Renal cortex interstitium (tissue), 11 donors: ENCODE measurements at regions not wholly inside any gene's neighbourhood (a gene's known extent, or its start where the extent isn't known, plus 50 kb on each side); places are given as distances from the start of the nearest gene placed in this dataset.
A peak's percentile ranks its signal among the peaks of the same experiment; 100 is the strongest.

ENCODE experiments used
- DNase-seq, 11 donors: peaks; one replicate each; pipeline ENCODE4 v3.0.0-alpha.2; 2013; ENCODE audit warnings: low read depth in 9 of 11, low spot score in 4 of 11; ENCODE audit errors: extremely low read depth in 1 of 11

DNA sequence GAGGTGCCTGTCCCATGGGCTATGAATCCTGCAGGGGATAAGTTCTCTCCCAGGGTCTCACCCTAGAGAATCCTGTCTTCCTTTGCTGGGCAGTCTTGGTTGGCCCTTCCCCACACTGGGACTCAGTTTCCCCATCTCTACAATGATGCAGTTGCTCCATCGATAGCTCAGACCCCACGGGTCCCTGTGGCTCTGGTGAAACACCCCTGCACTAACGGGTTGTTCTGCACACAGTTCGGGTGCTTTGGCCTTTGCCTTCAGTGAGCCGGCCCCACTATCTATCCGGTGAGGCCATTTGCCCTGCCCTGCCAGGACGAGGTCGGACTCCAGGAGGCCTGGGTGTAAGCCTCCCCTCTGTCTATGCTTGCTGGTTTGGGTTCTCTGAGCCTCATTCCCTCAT is 76.5 kb upstream of the PCBD1 start:
- no peak for DNase-seq

DNA sequence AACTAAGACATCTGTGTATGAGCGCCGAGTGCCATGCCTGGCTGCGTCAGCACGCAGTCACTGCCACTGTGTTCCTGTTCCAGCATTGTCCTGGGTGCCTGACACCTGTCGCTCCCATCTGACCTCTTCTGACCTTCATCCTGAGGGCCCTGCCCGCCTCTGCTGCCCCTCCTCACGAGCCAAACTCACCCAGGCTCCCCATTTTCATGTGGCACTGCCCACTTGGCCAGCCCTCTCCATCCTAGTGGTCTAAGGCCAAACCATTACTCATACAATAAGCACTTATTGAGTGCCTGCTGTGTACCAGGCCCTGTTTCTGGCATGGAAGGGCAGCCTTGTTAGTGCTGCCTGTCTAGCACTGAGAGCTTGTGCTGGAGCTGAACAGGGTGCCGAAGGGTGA is 77.2 kb upstream of the PCBD1 start:
- no peak for DNase-seq

DNA sequence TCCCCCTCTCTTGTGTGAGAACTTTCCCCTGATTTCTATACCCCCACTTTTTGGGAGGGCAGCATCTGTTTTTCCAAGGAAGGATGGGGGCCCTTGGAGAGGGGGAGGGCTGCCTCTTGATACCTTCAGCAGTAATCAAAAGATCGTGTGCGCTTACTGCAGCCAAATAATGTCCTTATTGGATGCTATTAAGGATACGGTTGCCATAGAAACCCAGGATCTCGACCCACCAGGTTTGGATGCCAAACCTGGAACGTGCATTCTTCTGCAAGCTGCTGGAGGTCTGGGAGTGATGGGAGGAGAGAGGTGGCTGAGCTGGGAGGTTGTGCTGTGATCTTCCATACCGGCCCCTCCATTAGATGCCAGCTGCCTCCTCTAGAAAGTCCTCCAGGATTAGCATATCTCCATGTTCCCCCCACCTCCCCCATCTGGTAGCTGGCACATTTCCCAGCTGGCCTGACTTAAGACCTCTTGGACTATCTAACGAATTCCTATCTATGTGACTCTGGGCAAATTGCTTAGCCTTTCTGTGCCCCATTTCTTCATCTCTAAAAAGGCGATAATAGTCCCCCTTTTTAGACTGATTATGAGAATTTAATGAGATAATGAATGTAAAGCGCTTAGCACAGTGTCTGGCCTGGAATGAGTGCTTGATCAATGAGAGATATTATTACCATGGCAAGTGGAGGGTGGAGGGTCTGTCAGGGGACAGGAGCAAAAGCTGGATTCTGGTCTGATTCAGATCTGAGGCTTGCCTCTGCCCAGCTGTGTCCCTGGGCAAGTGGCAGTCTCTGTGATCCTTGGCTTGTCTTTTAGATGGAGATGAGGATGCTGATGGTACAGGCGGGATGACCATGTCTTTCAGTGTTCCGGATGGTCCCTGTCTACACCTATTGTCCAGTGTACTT is 78.5 kb upstream of the PCBD1 start:
- DNase-seq: no peak

DNA sequence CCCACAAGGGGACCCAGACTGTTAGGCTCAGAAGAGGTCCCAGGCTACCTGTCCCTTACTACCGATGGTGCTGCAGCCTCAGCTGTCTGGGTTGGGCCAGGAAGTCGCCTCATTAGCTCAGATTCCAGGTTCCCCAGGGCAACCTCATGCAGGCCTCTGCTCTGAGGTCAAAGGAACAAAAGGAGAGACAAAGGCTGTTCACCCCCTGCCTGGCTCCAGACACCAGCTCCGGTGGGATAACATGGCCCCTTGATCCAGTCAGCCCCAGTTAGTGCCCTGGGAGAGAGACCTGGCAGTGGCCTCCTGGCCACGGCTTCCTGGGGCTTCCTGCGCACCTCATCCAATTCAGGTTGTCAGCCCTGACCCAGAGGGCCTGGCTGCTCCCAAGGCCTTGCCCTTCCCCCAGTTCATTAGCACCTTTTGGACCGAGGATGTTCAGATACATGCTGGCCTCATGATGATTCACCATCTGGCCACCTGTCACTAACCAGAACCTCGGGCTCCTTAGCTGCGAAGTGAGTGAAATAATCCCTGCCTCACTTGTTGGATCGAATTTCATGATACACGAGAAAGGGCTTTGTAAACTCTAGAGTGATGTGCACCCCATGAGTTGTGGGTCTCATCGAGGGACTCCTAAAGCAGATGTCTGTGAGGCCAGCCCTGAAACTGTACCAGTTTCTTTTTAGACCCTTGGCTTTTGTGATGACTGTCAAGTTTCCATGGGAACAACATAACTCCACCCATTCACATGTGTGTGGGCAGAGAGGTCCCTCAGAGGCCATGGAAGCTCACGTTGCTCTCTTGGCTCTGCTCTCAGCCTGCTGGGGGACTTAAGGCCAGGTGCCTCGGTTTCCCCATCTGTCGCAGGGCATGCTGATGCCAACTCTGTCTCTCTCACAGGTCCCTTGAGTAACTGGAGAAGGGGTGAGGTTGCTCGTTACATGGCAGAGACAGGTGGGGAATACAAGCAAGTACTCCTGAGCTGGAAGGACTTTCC is 79.5 kb upstream of the PCBD1 start:
- DNase-seq: peak in 5 of 11 donors; percentile 13 to 48 (median 39)

DNA sequence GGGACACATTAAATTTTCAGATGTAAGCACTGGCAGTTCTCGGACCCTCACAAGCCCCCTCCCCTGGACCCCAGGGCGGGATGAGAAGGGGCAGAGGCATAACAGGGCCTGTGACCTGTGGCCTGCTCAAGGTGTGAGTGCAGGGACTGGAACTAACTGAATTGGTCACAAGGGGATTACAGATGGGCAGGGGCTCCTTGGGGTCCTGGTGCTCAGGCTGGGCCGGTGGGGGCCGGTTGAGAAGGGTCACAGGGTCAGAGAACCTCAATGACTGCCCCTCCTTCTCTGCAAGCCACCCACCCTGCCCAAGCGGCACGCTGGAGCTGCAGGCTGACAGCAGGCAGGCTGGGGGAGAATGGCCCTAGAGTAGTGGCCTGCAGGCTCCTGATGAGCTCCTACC is 80.8 kb upstream of the PCBD1 start:
- DNase-seq: no peak

DNA sequence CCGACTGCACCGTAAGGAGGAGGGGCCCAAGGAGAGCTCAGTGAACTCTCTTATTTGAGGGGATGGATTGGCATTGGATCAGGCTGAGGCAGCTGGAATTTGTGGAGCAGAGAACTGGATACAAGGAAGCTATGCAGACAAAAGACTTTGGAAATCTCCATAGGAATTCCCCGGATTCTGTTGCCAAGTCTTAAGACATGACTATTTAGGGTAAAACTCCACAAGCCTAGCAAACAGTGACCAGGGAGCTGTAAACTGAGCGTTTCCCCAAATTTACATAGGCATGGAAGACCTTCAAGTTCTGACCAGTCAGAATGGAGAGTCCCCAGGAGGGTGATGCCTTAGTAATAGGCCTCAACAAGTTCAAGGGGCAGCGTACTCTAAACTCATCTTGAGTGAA is 82.5 kb upstream of the PCBD1 start:
- no peak for DNase-seq

DNA sequence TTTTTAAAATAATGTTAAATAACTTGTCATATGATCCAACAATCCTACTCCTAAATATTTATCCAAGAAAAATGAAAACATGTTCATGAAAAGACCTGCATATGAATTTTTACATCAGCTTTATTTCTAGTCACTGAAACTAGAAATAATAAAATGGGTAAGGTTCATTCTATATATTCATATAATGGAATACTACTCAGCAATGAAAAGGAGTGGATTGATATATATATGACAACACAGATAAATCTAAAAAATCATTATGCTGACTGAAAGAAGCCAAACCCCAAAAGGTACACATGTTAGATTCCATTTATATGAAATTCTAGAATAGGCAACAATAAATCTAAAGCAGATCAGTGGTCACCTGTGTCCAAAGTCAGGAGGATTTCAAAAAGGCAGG is 84.9 kb upstream of the PCBD1 start:
- no peak for DNase-seq

DNA sequence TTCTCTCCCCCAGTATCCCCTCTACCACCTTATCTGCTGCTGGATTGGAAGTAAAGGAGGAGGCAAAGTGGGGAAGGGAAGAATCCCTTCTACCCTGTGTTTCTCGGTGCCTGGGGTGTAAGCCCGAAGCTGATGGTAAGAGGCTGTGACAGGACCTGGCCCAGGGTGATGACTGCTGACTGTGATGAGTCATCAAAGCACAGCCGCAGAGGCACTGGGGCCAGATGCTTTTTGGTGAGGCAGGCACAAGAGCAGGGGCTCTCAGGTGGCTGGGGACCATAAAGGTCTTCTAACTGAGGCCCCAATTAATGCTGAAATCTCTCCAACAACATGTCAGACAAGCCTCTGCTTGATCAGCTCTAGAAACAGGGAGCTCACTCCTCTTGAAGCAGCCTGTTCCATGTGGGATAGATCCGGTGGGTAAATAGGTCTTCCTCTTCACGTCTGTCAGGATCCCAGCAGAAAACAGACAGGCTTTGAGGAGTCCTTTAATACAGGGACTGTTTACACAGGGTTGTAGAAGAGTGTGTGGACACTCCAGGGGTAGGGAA is 86.1 kb upstream of the PCBD1 start:
- DNase-seq: no peak

DNA sequence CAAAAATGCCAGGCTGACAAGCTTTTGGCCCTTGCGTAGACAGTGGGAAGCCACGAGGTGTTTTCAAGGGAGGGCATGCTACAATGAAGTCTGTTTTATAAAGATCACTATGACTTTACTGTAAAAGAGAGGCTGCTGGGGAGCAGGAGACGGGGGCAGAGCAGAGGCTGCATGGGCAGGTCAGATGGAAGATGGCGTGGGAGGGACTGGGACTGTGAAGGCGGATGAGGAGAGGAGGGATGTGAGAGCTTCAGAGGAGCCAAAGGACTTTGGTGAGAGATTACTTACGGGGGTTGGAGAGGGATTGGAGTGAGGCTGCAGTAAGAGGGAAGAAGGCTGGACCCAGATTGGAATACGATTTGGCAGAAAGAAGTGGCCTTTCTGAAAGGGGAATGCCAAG is 86.6 kb upstream of the PCBD1 start:
- DNase-seq: no peak

DNA sequence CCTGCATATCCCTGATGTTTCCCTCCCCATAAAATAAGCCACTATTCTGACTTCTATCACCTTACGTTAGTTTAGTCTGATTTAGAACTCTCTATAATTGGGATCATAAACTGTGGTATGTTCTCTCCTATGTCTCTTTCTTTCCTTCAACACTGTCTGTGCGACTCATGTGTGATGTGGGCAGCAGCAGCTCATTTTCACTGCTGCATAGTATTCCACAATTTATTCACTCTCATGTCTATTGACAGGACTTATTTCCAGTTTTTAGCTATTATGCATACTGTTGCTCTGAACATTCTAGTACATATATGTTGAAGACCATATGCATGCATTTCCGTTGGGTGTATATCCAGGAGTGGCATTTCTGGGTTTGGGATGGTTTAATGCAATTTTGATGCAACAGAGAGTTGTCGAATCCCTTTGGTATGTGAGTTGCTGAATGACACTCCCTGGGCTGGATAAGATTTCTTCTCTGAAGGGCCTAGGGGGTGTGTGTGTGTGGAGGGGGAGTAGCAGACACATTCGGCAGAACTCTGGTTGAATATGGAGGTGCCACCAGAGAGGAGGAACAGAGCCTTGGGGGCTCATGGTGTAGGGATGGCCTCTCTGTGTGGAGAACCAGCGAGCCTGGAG is 87.8 kb upstream of the PCBD1 start:
- no peak for DNase-seq

DNA sequence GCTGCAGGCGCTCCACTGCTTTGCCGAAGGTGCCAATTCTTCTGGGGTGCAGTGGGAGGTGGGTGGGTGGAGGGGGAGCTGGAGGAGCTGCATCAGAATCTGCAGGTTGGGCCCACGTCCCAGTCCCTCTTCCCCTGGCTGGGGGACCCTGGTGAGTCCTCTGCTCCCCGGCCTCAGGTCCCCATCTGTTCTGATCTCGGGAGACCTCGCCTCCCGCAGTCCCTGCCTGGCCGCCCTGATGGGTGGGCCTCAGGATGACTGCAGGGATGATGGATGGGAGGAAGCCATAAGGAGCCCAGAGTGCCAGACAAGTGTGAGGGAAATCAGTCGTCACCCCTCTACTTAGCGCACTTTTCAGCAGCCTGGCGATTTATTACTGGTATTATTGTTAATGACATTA is 89.3 kb upstream of the PCBD1 start:
- no peak for DNase-seq

DNA sequence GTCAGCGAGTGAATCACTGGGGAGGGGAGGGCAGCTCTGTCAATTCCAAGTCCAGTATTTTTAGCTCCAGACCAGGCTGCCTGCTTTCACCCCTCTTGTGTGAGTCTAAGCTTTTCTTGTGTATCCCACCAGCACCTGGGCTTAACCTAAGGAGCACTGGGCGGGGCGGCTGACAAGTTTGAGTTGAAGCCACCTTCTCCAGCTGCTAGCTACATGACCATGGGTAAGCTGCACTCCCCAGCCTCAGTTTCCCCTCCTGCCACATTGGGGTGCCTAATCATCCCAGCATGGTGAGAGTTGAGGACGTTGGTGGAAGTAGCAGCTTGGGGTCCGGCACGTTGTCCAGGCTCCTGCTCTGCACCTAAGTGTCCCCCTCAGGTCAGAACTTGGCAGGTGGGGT is 89.8 kb upstream of the PCBD1 start:
- DNase-seq: no peak

DNA sequence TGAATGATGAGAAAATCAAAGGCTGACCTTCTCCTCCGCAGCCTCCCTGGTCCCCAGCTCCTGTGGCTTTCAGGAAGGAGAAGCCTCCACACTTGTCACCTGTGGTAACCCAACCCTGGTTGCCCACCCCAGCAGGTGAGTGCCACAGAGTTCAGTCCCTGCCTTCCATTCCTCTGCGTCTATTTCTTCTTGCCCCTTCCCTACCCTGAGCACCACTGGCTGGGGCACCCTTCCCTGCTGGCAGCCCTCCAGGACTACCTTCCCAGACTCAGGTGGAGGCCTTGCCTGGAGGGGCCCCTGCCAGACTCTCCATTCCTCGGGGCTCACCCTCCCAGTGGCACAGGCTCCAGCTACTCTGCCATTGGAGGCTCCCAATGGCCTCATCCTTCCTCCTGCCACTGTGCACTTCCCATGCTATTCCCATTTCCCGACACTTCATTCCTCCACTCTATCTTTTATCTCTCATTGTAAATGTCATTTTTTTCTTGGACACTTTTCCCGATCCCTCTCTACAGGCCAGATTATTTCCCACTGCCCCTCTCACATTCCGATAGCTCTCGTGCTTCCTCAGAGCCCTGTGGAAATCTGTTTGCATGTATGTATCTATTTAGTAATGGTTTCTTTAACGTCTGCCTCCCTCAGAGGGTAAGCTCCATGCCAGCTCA is 90.6 kb upstream of the PCBD1 start:
- DNase-seq: no peak

DNA sequence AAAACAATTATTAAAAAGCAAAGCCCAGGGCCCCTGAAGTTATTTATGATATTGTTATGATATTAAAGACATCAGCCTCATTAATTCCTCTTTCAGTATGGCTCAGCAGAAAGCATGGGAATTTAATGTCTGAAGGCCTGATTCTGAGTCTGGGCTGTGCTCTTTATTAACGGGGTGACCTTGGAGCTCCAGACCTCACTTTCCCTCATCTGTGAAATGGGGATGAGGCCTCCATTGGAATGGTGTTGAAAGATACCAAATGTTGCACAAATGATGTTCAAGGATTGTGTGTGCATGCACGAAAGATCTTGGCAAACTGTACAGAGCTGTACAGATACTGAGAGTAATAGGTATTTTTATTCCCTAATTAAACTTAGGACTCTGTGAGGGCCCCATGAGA is 92.3 kb upstream of the PCBD1 start:
- no peak for DNase-seq

DNA sequence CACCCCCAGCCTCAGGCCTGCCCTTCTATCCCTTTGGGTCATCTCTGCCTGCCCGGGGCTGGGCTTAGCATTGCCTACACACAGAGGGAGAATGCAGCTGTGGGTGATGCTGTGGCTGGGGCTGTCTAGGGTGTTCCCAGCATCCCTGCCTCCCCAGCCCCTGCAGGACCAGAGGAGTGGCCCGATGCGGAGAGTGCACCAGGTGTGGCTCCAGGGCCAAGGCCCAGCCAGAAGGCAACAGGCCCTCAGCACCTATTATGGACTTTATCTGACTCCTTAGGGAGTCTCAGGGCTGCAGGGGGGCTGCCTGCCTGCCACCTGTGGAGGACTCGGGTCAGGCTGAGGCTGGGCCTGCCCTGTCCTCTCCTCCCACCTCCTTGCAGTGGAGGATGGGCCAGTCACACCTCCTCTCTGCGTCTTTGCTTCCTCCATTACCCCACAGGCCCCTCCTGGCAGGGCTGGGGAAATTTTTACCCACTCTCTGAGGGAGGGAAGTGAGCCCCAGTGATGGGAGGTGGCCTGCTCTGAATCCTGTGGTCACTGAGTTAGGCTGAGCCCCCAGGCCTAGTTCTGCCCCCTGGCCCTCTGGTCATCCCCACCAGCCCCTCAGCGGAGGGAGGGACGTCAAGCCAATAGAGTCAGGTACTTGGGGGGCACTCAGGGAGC is 92.9 kb upstream of the PCBD1 start:
- DNase-seq: no peak

DNA sequence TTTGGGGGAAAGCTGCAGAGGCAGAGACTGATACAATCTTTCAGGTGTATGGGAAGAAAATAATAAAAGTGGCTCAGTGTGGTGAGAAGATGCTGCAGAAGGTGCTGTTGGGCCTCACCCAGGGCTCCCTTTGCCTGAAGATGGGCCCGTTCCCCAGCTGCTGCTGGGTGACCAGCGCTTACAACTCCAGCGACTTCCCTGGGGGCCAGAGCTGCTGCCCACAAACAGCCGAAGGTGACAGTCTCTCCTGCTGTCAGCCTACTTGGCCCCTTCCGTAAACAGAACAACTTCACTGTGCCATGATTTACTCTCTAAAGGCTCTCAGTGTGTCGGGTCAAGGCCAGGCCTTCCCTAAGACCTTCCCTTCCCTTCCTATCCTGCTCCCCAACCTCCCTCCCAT is 93.6 kb upstream of the PCBD1 start:
- no peak for DNase-seq

DNA sequence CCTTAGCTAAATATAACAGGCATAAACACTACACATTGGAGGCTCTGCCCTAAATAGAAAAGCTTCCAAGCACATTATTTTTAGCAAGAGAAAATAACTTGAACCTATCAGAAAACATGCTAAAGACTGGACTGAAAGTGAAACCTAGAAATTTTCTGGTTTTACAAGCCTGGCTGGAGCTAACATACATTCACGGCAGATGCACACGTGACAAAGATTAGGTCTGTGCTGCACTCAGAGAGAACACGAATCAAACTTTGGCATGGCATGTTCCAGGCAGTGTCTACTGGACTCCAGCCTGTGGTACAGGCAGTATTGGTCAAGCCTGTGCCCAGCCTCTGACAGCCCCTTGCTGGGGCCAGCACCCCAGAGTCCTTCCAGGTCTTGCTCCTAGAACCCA is 94.1 kb upstream of the PCBD1 start:
- DNase-seq: no peak

DNA sequence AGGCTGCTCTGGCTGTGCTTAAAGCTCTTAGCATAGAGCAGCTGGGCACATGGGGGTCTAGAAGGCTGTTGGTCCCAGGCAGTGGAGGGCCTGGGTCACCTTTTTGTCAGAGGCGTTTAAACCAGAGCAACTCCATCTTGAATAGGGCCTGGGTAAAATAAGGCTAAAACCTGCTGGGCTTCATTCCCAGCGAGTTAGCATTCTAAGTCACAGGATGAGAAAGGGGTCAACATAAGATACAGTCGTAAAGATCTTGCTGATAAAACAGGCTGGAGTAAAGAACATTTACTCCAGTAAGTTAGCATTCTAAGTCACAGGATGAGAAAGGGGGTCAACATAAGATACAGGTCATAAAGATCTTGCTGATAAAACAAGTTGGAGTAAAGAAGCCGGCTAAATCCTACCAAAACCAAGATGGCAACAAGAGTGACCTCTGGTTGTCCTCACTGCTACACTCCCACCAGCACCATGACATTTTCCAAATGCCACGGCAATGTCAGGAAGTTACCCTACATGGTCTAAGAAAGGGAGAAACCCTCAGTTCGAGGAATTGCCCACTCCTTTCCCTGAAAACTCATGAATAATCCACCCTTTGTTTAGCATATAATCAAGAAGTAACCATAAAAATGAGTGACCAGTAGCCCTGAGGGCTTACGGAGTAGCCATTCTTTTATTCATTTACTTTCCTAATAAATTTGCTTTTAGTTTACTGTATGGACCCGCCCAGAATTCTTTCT is 96.8 kb upstream of the PCBD1 start:
- DNase-seq: peak in 1 of 11 donors; percentile 22
